ENCODE measurements at regions not wholly inside any gene's neighbourhood (a gene's known extent, or its start where the extent isn't known, plus 50 kb on each side); places are given as distances from the start of the nearest gene placed in this dataset.

- H3K27ac ChIP-seq, result no peak overlapping the region
- H3K9me2 ChIP-seq (ENCODE audit: insufficient read depth), result no peaks in the 10 kb centered on the region
- no peaks in the 10 kb centered on the region for H3K27me3 ChIP-seq (ENCODE audit: insufficient read depth, low read depth)
- H3K36me3 ChIP-seq (ENCODE audit: low read depth), result no peaks in the 10 kb centered on the region
- ChIA-PET CTCF (no interaction called here), POLR2A (ENCODE audit: unreplicated experiment) (no interaction called here)
- TF ChIP-seq CTCF (conservative IDR thresholded peaks at IDR 0.05), result no peak
- TF ChIP-seq EZH2 (IDR thresholded peaks at IDR 0.05; ENCODE audit: low read depth), result no peak
- intact Hi-C loops (cut with micrococcal nuclease; ENCODE audit: unreplicated experiment), result no loop called here
- no peak for DNase-seq
- no peaks in the 10 kb centered on the region for H3K9me3 ChIP-seq (ENCODE audit: insufficient read depth, low read depth)
- no peaks in the 10 kb centered on the region for H4K20me1 ChIP-seq (ENCODE audit: insufficient read depth)
- H3K4me1 ChIP-seq (replicated peaks; ENCODE audit: insufficient read depth), result no peaks in the 10 kb centered on the region
- no peak overlapping the region for H3K4me2 ChIP-seq
- no peak overlapping the region for H2AFZ ChIP-seq
- H3K4me3 ChIP-seq, result no peak overlapping the region
- no peaks in the 10 kb centered on the region for H3K79me2 ChIP-seq (ENCODE audit: low read depth)
- BruUV-seq (replicated peaks), result no TSS peak
- H3F3A ChIP-seq (ENCODE audit: insufficient read depth, low read depth), result no peaks in the 10 kb centered on the region
Measured at GRCh38 chr5:100641833-100642232, 106.7 kb downstream of the FAM174A start.

GRCh38 chr5:100643473-100643872, 108.3 kb downstream of the FAM174A start:
- Histone ChIP-seq H3K4me1 (replicated peaks; ENCODE audit: insufficient read depth) (no peaks in the 10 kb centered on the region), H3K9me3 (ENCODE audit: insufficient read depth, low read depth) (no peaks in the 10 kb centered on the region), H3K4me3 (no peak overlapping the region), H3K79me2 (ENCODE audit: low read depth) (no peaks in the 10 kb centered on the region), H2AFZ (no peak overlapping the region), H3K9me2 (ENCODE audit: insufficient read depth) (no peaks in the 10 kb centered on the region), H3K36me3 (ENCODE audit: low read depth) (no peaks in the 10 kb centered on the region), H3K27me3 (ENCODE audit: insufficient read depth, low read depth) (no peaks in the 10 kb centered on the region), H4K20me1 (ENCODE audit: insufficient read depth) (no peaks in the 10 kb centered on the region), H3F3A (ENCODE audit: insufficient read depth, low read depth) (no peaks in the 10 kb centered on the region), H3K4me2 (no peak overlapping the region), H3K27ac (no peak overlapping the region)
- DNase-seq, result no peak
- TF ChIP-seq EZH2 (IDR thresholded peaks at IDR 0.05; ENCODE audit: low read depth) (no peak), CTCF (conservative IDR thresholded peaks at IDR 0.05) (no peak)
- no TSS peak for BruUV-seq (replicated peaks)
- ChIA-PET POLR2A (ENCODE audit: unreplicated experiment) (interaction anchor here (0.6 kb wide), 1 partner anchor 135 kb away, joined by 3 read pairs; no protein-coding TSS in a partner anchor), CTCF (no interaction called here)
- intact Hi-C loops (cut with micrococcal nuclease; ENCODE audit: unreplicated experiment), result no loop called here

GRCh38 chr5:100644185-100644584, 109.0 kb downstream of the FAM174A start:
- no peaks in the 10 kb centered on the region for H3F3A ChIP-seq (ENCODE audit: insufficient read depth, low read depth)
- POLR2A ChIA-PET (ENCODE audit: unreplicated experiment), result interaction anchor here (0.6 kb wide), 1 partner anchor 134 kb away, joined by 3 read pairs; no protein-coding TSS in a partner anchor
- no peaks in the 10 kb centered on the region for H3K9me3 ChIP-seq (ENCODE audit: insufficient read depth, low read depth)
- no peak overlapping the region for H3K4me3 ChIP-seq
- TF ChIP-seq EZH2 (IDR thresholded peaks at IDR 0.05; ENCODE audit: low read depth) (no peak), CTCF (conservative IDR thresholded peaks at IDR 0.05) (no peak)
- H3K9me2 ChIP-seq (ENCODE audit: insufficient read depth), result no peaks in the 10 kb centered on the region
- no peak for DNase-seq
- H3K27ac ChIP-seq, result no peak overlapping the region
- no peaks in the 10 kb centered on the region for H3K36me3 ChIP-seq (ENCODE audit: low read depth)
- no peaks in the 10 kb centered on the region for H3K4me1 ChIP-seq (replicated peaks; ENCODE audit: insufficient read depth)
- CTCF ChIA-PET, result no interaction called here
- H4K20me1 ChIP-seq (ENCODE audit: insufficient read depth), result no peaks in the 10 kb centered on the region
- H2AFZ ChIP-seq, result no peak overlapping the region
- H3K27me3 ChIP-seq (ENCODE audit: insufficient read depth, low read depth), result no peaks in the 10 kb centered on the region
- no peaks in the 10 kb centered on the region for H3K79me2 ChIP-seq (ENCODE audit: low read depth)
- H3K4me2 ChIP-seq, result no peak overlapping the region
- no TSS peak for BruUV-seq (replicated peaks)
- intact Hi-C loops (cut with micrococcal nuclease; ENCODE audit: unreplicated experiment), result no loop called here

All from PC-9 (cell line).